GM18517 (cell line): ENCODE measurements at regions not wholly inside any gene's neighbourhood (a gene's known extent, or its start where the extent isn't known, plus 50 kb on each side); places are given as distances from the start of the nearest gene placed in this dataset.
A peak's percentile ranks its signal among the peaks of the same experiment; 100 is the strongest.
"Not testable (repeated sequence)": the region's sequence is repeated elsewhere in the genome, so short reads cannot be mapped to it uniquely, and the experiment has no call there.

Source experiments
- ATAC-seq: cut with Tn5 transposase; IDR thresholded peaks from one replicate; pipeline ENCODE4 v1.9.1; 2021; ENCODE audit warnings: mild to moderate bottlenecking, moderate library complexity; ENCODE audit not compliant: unreplicated experiment

GRCh38 chr4:27075603-27076002 is 215.0 kb downstream of the STIM2 start:
- ATAC-seq, result not testable (repeated sequence)

- no peak for ATAC-seq
Measured at GRCh38 chr4:27078934-27079455, 218.4 kb downstream of the STIM2 start.

DNA sequence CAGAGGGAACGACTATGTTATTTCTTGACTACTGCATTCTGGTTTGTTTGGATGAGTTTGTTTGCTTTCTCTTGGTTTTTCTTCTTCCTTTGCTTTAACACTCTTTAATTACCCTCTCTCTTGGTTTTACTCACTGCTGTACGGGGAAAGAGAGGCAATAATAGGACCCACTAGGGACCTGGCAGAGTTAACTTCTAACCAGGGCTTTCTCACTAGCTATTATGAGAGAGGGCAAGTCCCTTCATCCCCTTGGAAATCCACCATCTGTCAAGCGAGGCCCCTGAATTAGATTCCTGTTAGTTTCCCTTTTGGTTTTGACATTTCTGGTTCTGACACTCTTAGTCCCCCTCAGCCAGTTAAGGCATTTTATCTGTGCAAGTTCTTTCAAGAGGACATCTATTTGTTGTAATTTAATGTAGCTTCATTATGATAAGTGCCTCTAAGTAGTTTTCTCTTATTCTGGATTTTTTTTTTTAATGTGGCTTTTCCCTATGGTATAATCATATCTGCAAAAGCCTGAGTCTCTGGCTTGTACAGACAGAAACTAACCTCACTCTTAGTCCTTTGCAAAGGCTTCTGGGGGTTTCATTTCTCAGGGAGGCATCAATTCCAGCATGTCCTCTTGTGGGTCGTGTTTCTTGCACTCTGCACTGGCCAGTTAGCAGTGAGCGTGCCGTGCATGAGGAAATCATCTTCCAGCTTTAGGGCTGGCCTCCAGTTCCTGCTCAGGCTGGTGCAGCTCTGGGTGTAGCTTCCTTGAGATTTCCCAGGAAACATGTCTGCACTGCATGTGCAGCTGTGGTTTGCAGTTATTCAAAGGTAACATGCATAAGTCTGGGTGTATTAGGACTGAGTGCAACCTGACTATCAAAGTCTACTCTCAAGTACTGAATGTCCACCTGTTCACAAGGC is 221.3 kb downstream of the STIM2 start:
- peak; percentile 77 for ATAC-seq

GRCh38 chr4:27082776-27083175 is 222.1 kb downstream of the STIM2 start:
- no peak for ATAC-seq

GRCh38 chr4:27084685-27085361 is 224.2 kb downstream of the STIM2 start:
- no peak for ATAC-seq

GRCh38 chr4:27085396-27085795 is 224.8 kb downstream of the STIM2 start:
- ATAC-seq, result no peak

DNA sequence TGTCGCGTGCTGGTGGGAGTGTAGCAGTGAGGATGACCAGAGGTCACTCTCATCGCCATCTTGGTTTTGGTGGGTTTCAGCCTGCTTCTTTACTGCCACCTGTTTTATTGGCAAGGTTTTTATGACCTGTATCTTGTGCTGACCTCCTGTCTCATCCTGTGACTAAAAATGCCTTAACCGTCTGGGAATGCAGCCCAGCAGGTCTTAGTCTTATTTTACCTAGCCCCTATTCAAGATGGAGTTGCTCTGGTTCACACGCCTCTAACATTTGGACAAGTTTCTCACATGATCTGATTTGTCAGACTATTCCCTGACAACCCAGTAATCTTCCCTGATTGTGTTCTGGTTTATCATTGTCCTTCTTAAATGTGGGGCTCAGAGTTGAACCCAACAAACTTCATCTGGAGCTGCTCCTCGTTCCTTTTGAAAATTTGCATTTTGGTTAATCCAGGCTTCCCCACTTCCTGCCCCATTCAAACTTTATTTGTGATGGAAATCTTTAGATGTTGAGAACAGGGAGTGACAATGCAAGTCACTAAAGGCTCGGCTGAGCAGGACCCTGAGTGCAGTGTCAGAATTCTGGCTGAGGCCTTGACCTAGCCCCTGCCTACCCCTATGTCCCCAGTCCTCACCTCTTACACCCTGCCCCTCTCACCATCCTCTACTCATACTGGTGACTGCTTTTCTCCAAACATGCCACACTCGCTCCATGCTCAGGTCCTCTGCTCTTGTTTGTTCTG is 226.8 kb downstream of the STIM2 start:
- ATAC-seq, result no peak

DNA sequence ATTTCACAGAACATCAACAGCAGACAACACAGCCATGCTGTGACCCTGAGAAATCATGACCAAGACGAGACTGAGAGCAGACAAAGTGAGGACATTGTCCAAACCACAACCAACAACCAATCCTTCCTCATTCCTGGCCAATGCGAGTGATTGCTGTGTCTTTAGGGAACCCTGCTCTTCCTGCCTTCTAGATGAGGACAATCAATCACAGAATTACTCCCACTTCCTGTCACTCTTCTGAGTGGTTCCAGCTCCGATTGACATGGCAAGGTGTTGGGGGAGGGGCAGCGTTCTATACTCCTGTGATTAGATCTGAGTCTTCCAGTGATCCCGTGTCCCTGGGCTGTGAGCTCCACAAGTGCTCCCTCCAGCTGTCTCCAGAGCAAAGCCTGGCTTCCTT is 227.8 kb downstream of the STIM2 start:
- no peak for ATAC-seq

GRCh38 chr4:27089186-27089585 is 228.5 kb downstream of the STIM2 start:
- no peak for ATAC-seq

GRCh38 chr4:27090406-27090805 is 229.8 kb downstream of the STIM2 start:
- no peak for ATAC-seq

DNA sequence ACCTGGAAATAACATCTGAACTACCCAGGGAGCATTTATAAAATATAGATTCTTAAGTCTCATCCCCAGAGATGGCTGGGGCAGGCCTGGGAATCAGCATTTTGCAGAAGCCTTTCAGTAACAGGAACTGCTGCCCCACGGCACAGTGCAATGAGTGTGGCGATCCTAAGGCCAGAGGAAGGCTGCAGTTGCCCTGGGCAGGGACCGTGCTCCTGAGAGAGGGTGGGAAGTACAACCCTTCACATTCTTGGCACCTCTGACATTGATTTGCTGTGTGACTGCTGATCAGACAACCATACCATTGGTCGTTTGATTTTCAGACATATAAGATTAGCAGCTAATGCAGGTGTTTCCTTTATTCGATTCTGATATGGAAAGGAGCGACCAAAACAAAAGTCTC is 233.6 kb downstream of the STIM2 start:
- no peak for ATAC-seq

- no peak for ATAC-seq
Measured at GRCh38 chr4:27094783-27095182, 234.1 kb downstream of the STIM2 start.

GRCh38 chr4:27096142-27096824 is 235.6 kb downstream of the STIM2 start:
- no peak for ATAC-seq

GRCh38 chr4:27098034-27098433 is 237.4 kb downstream of the STIM2 start:
- ATAC-seq, result no peak

- no peak for ATAC-seq
Measured at GRCh38 chr4:27100713-27101112, 240.1 kb downstream of the STIM2 start.

DNA sequence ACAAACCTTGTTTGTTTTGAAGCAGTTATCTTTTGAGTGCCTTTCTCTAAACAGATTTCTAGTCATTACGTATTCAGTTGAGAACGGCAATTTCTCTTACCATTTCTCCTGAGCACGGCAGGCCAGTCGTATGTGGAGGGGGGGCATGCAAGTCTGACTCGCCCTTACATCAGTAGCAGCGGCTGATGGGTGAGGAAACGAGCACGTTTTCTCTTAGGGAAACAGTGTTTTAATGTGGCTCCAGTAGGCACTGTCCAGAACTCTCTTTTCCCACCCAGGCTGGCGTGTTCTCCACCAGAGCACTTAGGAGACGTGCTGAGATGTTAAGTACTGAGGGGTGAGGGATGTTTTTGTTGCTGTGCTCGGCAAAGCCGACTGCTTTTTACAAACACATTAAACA is 240.5 kb downstream of the STIM2 start:
- no peak for ATAC-seq

- no peak for ATAC-seq
Measured at GRCh38 chr4:27101561-27101960, 240.9 kb downstream of the STIM2 start.

DNA sequence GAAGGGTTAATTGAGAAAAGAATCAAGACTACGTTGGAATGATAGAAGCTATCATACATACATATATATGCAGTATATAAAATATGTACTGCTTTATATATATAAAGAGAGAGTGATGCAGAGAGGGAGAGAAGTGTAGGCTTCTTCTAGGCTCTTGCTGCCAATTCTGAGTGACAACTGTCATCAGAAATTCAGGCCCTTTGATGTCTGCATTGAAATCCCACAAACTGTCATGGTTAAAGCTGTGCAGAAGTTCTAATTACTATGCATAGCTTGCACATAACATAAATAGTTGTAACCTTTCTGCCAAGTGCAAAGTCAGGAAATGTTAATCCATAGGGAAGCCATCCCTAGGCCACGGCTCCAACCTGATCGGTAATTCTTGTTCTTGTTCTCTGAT is 251.0 kb downstream of the STIM2 start:
- ATAC-seq, result no peak

- ATAC-seq, result no peak
Measured at GRCh38 chr4:27112587-27112986, 251.9 kb downstream of the STIM2 start.

GRCh38 chr4:27115221-27115620 is 254.6 kb downstream of the STIM2 start:
- no peak for ATAC-seq

DNA sequence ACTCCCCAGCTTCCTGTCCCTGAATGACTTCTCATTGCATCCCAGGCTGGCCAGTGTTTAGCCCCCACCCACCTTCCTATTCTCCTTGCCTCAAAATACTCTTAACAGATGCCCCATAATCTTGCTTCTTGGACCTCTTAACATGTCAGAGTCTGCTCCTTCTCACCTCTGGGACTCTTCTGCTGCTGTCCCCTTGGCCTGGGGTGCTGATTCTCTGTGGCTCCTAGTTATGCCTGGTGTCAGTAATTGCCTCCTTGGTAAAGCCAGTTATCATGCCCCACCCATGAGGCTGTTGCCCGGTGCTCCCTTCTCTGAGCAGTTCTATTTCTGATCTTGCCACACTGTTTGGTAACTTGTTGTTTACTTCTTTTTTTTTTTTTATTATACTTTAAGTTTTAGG is 256.8 kb downstream of the STIM2 start:
- no peak for ATAC-seq
